ENCODE measurements at regions not wholly inside any gene's neighbourhood (a gene's known extent, or its start where the extent isn't known, plus 50 kb on each side); places are given as distances from the start of the nearest gene placed in this dataset.
"Not testable (repeated sequence)": the region's sequence is repeated elsewhere in the genome, so short reads cannot be mapped to it uniquely, and the experiment has no call there.

GRCh38 chrX:39063702-39064101 is 262.4 kb downstream of the MID1IP1 start:
- in situ Hi-C loops (cut with HindIII; ENCODE audit: low sequenced_read_pairs) = no loop called here
- H3K4me3 ChIP-seq (ENCODE audit: low read depth, low read length) = no peak overlapping the region
- DNase-seq (ENCODE audit: low read depth) = no peak
- TF ChIP-seq, protein P1, sequence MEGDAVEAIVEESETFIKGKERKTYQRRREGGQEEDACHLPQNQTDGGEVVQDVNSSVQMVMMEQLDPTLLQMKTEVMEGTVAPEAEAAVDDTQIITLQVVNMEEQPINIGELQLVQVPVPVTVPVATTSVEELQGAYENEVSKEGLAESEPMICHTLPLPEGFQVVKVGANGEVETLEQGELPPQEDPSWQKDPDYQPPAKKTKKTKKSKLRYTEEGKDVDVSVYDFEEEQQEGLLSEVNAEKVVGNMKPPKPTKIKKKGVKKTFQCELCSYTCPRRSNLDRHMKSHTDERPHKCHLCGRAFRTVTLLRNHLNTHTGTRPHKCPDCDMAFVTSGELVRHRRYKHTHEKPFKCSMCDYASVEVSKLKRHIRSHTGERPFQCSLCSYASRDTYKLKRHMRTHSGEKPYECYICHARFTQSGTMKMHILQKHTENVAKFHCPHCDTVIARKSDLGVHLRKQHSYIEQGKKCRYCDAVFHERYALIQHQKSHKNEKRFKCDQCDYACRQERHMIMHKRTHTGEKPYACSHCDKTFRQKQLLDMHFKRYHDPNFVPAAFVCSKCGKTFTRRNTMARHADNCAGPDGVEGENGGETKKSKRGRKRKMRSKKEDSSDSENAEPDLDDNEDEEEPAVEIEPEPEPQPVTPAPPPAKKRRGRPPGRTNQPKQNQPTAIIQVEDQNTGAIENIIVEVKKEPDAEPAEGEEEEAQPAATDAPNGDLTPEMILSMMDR (IDR thresholded peaks at IDR 0.05; ENCODE audit: low read depth, low read length, missing control alignments) = no peak

DNA sequence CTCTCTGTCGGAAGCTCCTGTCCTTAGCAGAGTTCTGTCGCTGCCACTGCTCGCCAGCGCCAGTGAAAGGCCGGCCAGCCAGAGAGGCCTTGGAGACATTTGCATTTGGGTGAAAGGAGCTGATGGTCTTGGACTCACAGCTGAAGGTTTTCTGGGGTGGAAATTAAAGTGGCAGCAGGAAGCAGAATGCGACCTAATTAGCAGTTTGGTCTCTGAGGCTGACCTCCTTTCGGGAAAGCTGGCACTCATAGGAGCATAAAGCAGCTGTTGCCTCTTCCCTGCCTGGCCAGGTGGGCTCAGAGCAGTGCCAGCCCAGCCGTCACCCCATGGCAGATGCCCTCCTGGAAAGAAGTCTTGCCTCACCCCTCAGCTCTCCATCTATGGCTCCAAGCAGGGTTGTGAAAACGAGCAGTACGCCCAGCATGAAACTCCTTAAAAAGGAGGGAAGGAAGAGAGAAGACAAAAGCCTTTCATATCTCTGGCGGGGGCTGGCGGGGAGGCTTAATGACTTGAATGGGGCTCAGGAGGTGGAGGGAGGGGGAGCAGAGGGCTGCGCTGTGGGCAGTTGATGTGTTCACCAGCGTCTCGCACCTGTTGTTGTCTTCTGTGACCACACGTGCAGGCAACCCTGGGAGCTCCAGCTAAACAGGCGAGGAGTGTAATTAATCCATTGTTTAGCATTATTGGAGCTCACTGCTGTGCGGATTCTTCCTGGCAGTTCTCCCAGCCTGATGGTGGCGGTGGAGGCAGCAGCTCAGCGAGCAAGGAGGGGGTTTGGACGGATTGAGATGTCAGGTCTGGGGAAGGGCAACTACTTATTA is 264.0 kb downstream of the MID1IP1 start:
- in situ Hi-C loops (cut with HindIII; ENCODE audit: low sequenced_read_pairs) = no loop called here
- TF ChIP-seq, protein P1 (IDR thresholded peaks at IDR 0.05; ENCODE audit: low read depth, low read length, missing control alignments) = no peak
- H3K4me3 ChIP-seq (ENCODE audit: low read depth, low read length) = no peak overlapping the region
- DNase-seq (ENCODE audit: low read depth) = no peak

GRCh38 chrX:39067866-39068265 is 266.6 kb downstream of the MID1IP1 start:
- TF ChIP-seq, protein P1 (IDR thresholded peaks at IDR 0.05; ENCODE audit: low read depth, low read length, missing control alignments) = no peak
- no peak overlapping the region for H3K4me3 ChIP-seq (ENCODE audit: low read depth, low read length)
- in situ Hi-C loops (cut with HindIII; ENCODE audit: low sequenced_read_pairs) = no loop called here
- no peak for DNase-seq (ENCODE audit: low read depth)

DNA sequence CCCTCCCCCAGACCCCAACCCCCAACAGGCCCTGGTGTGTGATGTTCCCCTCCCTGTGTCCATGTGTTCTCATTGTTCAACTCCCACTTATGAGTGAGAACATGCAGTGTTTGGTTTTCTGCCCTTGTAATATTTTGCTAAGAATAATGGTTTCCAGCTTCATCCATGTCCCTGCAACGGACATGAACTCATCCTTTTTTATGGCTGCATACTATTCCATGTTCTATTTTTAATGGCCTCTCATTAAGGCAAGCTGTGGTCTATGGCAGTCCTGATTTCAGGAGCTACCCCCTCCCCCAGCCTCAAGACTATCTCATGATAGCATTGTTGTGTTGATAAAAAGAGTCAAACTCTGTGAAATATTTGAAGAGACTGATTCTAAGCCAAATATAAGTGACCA is 267.4 kb downstream of the MID1IP1 start:
- in situ Hi-C loops (cut with HindIII; ENCODE audit: low sequenced_read_pairs) = not testable (repeated sequence)

DNA sequence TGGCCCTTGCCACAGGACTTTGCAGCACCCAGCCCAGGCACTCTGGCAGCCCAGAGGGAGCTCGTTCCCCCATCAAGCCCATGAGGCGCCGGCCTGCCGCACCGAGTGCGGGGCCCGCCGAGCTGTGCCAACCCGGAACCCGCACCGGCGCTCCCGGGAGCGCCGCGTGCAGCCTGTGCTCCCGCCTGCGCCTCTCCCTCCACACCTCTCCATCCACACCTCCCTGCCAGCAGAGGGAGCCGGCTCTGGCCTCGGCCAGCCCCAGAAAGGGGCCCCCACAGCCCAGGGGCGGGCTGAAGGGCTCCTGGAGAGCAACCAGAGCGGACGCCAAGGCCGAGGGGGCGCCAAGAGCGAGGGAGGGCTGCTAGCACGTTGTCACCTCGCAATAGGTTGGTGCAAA is 268.8 kb downstream of the MID1IP1 start:
- no peak overlapping the region for H3K4me3 ChIP-seq (ENCODE audit: low read depth, low read length)
- TF ChIP-seq, protein P1 (IDR thresholded peaks at IDR 0.05; ENCODE audit: low read depth, low read length, missing control alignments) = no peak
- DNase-seq (ENCODE audit: low read depth) = no peak
- in situ Hi-C loops (cut with HindIII; ENCODE audit: low sequenced_read_pairs) = no loop called here

More for the DNA sequence above, 267.4 kb downstream of the MID1IP1 start:
- not testable (repeated sequence) for DNase-seq (ENCODE audit: low read depth); H3K4me3 ChIP-seq (ENCODE audit: low read depth, low read length)

DNA sequence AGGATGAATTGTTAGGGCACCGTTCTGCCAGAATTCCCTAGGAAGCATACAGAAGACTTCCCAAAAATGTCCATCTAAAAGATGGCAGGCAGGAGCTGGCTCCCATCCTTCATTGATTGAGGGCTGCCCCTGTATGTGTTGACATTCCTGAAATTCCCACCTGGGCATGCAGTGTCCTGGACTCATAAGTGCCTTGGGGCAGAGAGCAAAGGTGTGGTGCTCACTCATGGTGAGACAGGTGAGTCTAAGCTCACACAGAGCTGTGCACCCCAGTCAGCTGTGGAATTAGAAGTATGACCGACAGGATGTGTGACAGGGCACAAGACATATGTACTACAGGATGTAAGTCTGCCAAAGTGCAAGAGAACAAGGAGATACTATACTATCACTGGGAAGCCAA is 271.9 kb downstream of the MID1IP1 start:
- no peak for DNase-seq (ENCODE audit: low read depth)
- TF ChIP-seq, protein P1 (IDR thresholded peaks at IDR 0.05; ENCODE audit: low read depth, low read length, missing control alignments) = no peak
- H3K4me3 ChIP-seq (ENCODE audit: low read depth, low read length) = no peak overlapping the region
- in situ Hi-C loops (cut with HindIII; ENCODE audit: low sequenced_read_pairs) = no loop called here

DNA sequence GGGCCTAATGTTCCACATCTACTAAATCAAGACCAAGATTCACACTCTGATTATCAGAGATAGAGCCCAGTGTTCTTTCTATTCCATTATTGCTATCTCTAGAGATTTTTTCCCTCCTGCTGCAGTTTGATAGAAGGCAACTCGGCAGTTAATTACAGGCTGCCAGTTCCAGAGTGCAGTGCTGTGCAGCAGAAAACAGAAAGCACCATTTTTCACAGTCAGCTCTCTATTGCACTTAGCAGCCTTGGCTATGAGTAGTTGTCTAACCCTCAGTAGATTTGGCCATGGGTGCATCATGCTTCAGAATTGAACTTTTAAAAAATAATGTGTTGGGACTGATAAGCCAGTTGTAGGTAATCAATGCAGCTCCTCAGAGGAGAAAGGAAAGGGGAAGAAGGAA is 295.3 kb downstream of the MID1IP1 start:
- no peak overlapping the region for H3K4me3 ChIP-seq (ENCODE audit: low read depth, low read length)
- TF ChIP-seq, protein P1 (IDR thresholded peaks at IDR 0.05; ENCODE audit: low read depth, low read length, missing control alignments) = no peak
- in situ Hi-C loops (cut with HindIII; ENCODE audit: low sequenced_read_pairs) = no loop called here
- no peak for DNase-seq (ENCODE audit: low read depth)
